COLO829 (cell line): ENCODE measurements at regions not wholly inside any gene's neighbourhood (a gene's known extent, or its start where the extent isn't known, plus 50 kb on each side); places are given as distances from the start of the nearest gene placed in this dataset.

Source experiments
- DNase-seq: peaks from one replicate; pipeline ENCODE4 v3.0.0; 2012; ENCODE audit warnings: low spot score

GRCh38 chr17:51491416-51491815 lies 231.1 kb downstream of the UTP18 start:
- DNase-seq = no peak

GRCh38 chr17:51493206-51493605 lies 232.9 kb downstream of the UTP18 start:
- no peak for DNase-seq

- DNase-seq = no peak
Observed at GRCh38 chr17:51496378-51496777, 236.0 kb downstream of the UTP18 start.

- DNase-seq = no peak
Observed at GRCh38 chr17:51499897-51500296, 239.6 kb downstream of the UTP18 start.

GRCh38 chr17:51500454-51500853 lies 240.1 kb downstream of the UTP18 start:
- DNase-seq = no peak

GRCh38 chr17:51505450-51505849 lies 245.1 kb downstream of the UTP18 start:
- DNase-seq = no peak

GRCh38 chr17:51507444-51507843 lies 247.1 kb downstream of the UTP18 start:
- DNase-seq = no peak

- DNase-seq = no peak
Observed at GRCh38 chr17:51508048-51508447, 247.7 kb downstream of the UTP18 start.

- DNase-seq = no peak
Observed at GRCh38 chr17:51510940-51511339, 250.6 kb downstream of the UTP18 start.

GRCh38 chr17:51512220-51512907 lies 252.0 kb downstream of the UTP18 start:
- no peak for DNase-seq

GRCh38 chr17:51516924-51517323 lies 256.6 kb downstream of the UTP18 start:
- no peak for DNase-seq

GRCh38 chr17:51524524-51524923 lies 264.2 kb downstream of the UTP18 start:
- no peak for DNase-seq

- DNase-seq = no peak
Observed at GRCh38 chr17:51526507-51526906, 266.2 kb downstream of the UTP18 start.

GRCh38 chr17:51527225-51527982 lies 267.1 kb downstream of the UTP18 start:
- peak; percentile 49 for DNase-seq

GRCh38 chr17:51528111-51528510 lies 267.8 kb downstream of the UTP18 start:
- DNase-seq = no peak

GRCh38 chr17:51533219-51533618 lies 272.9 kb downstream of the UTP18 start:
- DNase-seq = no peak

GRCh38 chr17:51533821-51534220 lies 273.5 kb downstream of the UTP18 start:
- DNase-seq = no peak

GRCh38 chr17:51536627-51537026 lies 276.3 kb downstream of the UTP18 start:
- no peak for DNase-seq

GRCh38 chr17:51537996-51538550 lies 277.7 kb downstream of the UTP18 start:
- no peak for DNase-seq

- DNase-seq = peak; percentile 43
Observed at GRCh38 chr17:51540151-51540550, 279.8 kb downstream of the UTP18 start.

GRCh38 chr17:51541215-51541614 lies 280.9 kb downstream of the UTP18 start:
- peak; percentile 13 for DNase-seq

- no peak for DNase-seq
Observed at GRCh38 chr17:51546114-51546513, 285.8 kb downstream of the UTP18 start.

GRCh38 chr17:51548125-51548524 lies 287.8 kb downstream of the UTP18 start:
- no peak for DNase-seq
